Spleen (tissue), 11 donors: ENCODE measurements at regions not wholly inside any gene's neighbourhood (a gene's known extent, or its start where the extent isn't known, plus 50 kb on each side); places are given as distances from the start of the nearest gene placed in this dataset.
A peak's percentile ranks its signal among the peaks of the same experiment; 100 is the strongest.

Experiments
- DNase-seq: peaks from one replicate; pipeline ENCODE4 v3.0.0-alpha.2; 2020
- H3K27ac ChIP-seq, 8 donors: fragments of 200-600 bp; sonication (generic) in 7 of 8; 1 replicate in 4 of 8; 2 replicates in 4 of 8; pipeline versions ENCODE4 v1.5.0 to v1.8.0; 2016 to 2021; ENCODE audit warnings: inconsistent platforms in 4 of 8, mild to moderate bottlenecking in 4 of 8, moderate library complexity in 1 of 8
- H3K27me3 ChIP-seq, 7 donors: fragments of 200-600 bp; sonication (generic) in 6 of 7; replicated peaks in 1 of 7; 1 replicate in 4 of 7; 2 replicates in 3 of 7; pipeline versions ENCODE4 v1.5.0 to v1.8.0; 2016 to 2021; ENCODE audit warnings: inconsistent platforms in 3 of 7, mild to moderate bottlenecking in 1 of 7
- H3K36me3 ChIP-seq, 6 donors: fragments of 200-600 bp; sonication (generic) in 5 of 6; 1 replicate in 4 of 6; 2 replicates in 2 of 6; pipeline versions ENCODE4 v1.5.0 to v1.8.0; 2016 to 2021; ENCODE audit warnings: inconsistent platforms in 2 of 6
- H3K4me1 ChIP-seq, 6 donors: fragments of 200-600 bp; sonication (generic) in 5 of 6; 1 replicate in 3 of 6; 2 replicates in 3 of 6; pipeline versions ENCODE4 v1.5.0 to v1.8.0; 2016 to 2021; ENCODE audit warnings: inconsistent platforms in 3 of 6
- H3K4me3 ChIP-seq, 8 donors: fragments of 200-600 bp; sonication (generic) in 7 of 8; 1 replicate in 4 of 8; 2 replicates in 4 of 8; pipeline versions ENCODE4 v1.5.0 to v1.8.0; 2016 to 2021; ENCODE audit warnings: inconsistent platforms in 4 of 8, mild to moderate bottlenecking in 4 of 8, moderate library complexity in 2 of 8
- H3K9me3 ChIP-seq, 8 donors: fragments of 200-600 bp; sonication (generic) in 7 of 8; 1 replicate in 4 of 8; 2 replicates in 4 of 8; pipeline versions ENCODE4 v1.5.0 to v1.8.0; 2016 to 2021; ENCODE audit warnings: inconsistent platforms in 4 of 8
- CTCF ChIP-seq, 11 experiments: fragments of 200-600 bp in 7 of 11; fragments of 450-650 bp in 4 of 11; sonication (generic) in 4 of 11; IDR thresholded peaks in 8 of 11; conservative IDR thresholded peaks in 3 of 11; 1 replicate in 7 of 11; 2 replicates in 4 of 11; pipeline versions ENCODE4 v1.4.0 to v1.8.0; 2016 to 2021; ENCODE audit warnings: antibody characterized with exemption in 11 of 11, inconsistent platforms in 4 of 11, mild to moderate bottlenecking in 1 of 11
- POLR2A ChIP-seq, 3 donors: fragments of 450-650 bp; IDR thresholded peaks; one replicate each; pipeline ENCODE4 v1.5.1; 2017; ENCODE audit warnings: antibody characterized with exemption in 3 of 3, mild to moderate bottlenecking in 1 of 3
- POLR2AphosphoS5 ChIP-seq, 3 donors: sonication (generic); formaldehyde crosslinking; IDR thresholded peaks; one replicate each; pipeline ENCODE4 v1.5.1; 2017; ENCODE audit warnings: antibody characterized with exemption in 3 of 3
- WGBS, 5 donors: extraction: QIAGEN DNeasy Blood & Tissue Kit in 3 of 5; methylation state at CpG; one replicate each; pipeline versions ENCODE4 v1.1.5 to v1.1.7; 2013 to 2018; 5-methylcytosine and 5-hydroxymethylcytosine counted together
- intact Hi-C: fragments of 100-400 bp; cut with DNase I; formaldehyde crosslinking; loops from one replicate; pipeline ENCODE4 v1.15.0; 2023; ENCODE audit warnings: low total_unique reads
- donor health status: healthy with polysubstance abuse.
- donor health status: DM: no; HTN: no; CAD: no; lungs with moderate emphysema.
- donor health status: DM: no; HTN: no; CAD: no.
- donor health status: Bipolar disorder and iron deficiency.
- donor health status: healthy.
- donor health status: DM: no; HTN: no; CAD: no.
- donor health status: DM: yes; HTN: yes; CAD: no.

DNA sequence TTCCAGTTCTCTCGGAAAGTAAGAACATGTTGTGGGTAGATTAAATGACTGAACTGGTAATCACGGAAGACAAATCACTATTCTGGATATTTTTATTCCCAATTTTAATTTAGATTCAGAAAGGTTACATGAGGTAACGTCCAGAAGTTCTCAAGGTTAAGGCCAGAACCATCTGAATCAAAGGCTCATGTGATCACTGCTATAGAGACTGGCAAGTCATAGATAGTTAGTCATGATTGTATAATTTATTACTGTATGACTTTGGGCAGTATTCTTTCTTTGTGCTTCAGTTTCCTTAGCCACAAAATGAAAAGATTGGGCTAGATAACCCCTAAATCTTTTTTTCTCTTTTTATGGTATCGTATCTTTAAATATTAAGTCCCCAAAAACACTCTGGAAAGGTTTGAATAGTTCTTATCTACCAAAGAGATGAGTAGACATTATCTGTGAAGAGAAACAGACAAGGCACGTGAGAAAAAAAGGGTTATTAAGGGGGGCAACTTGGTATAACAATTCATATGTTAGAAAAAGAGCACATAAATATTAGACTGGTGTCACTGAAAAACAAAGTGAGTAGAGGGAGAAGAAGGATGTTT is 241.0 kb downstream of the PTPRC start:
- Histone ChIP-seq H3K27me3 (no peaks in the 10 kb centered on the region), H3K27ac (no peak overlapping the region), H3K4me1 (peaks cover 0 to 13% (median 0%) of the 10 kb centered on the region in 6 donors), H3K4me3 (no peak overlapping the region), H3K36me3 (peaks cover 0 to 8% (median 0%) of the 10 kb centered on the region in 6 donors), H3K9me3 (no peaks in the 10 kb centered on the region)
- WGBS, 5 donors, result 85 to 90% (median 88%) methylated on average over 5 of the region's 5 CpGs
- intact Hi-C loops, result no loop called here
- no peak for DNase-seq
- TF ChIP-seq POLR2A (IDR thresholded peaks at IDR 0.05) (no peak), POLR2AphosphoS5 (IDR thresholded peaks at IDR 0.05) (no peak), CTCF (IDR thresholded peaks at IDR 0.05 in 8 of 11, conservative IDR thresholded peaks at IDR 0.05 in 3 of 11) (no peak)

GRCh38 chr1:198880397-198880796 is 241.6 kb downstream of the PTPRC start:
- no peak for TF ChIP-seq POLR2AphosphoS5 (IDR thresholded peaks at IDR 0.05)
- no peak for TF ChIP-seq CTCF (IDR thresholded peaks at IDR 0.05 in 8 of 11, conservative IDR thresholded peaks at IDR 0.05 in 3 of 11)
- TF ChIP-seq POLR2A (IDR thresholded peaks at IDR 0.05), result no peak
- H3K4me3 ChIP-seq, result no peak overlapping the region
- 93 to 96% (median 94%) methylated on average over 2 of the region's 2 CpGs for WGBS, 5 donors
- peak overlapping the region in 2 of 8 donors; percentile 53 to 69 for H3K27ac ChIP-seq
- H3K9me3 ChIP-seq, result no peaks in the 10 kb centered on the region
- no peaks in the 10 kb centered on the region for H3K27me3 ChIP-seq
- H3K36me3 ChIP-seq, result peaks cover 0 to 8% (median 0%) of the 10 kb centered on the region in 6 donors
- intact Hi-C loops, result no loop called here
- H3K4me1 ChIP-seq, result peaks cover 0 to 13% (median 0%) of the 10 kb centered on the region in 6 donors
- DNase-seq, result no peak

- DNase-seq, result no peak
- Histone ChIP-seq H3K36me3 (peaks cover 0 to 8% (median 0%) of the 10 kb centered on the region in 6 donors), H3K27me3 (no peaks in the 10 kb centered on the region), H3K9me3 (no peaks in the 10 kb centered on the region), H3K4me3 (no peak overlapping the region), H3K4me1 (peaks cover 0 to 13% (median 0%) of the 10 kb centered on the region in 6 donors), H3K27ac (peak overlapping the region in 3 of 8 donors; percentile 45 to 69 (median 53))
- no peak for TF ChIP-seq POLR2AphosphoS5 (IDR thresholded peaks at IDR 0.05)
- no peak for TF ChIP-seq CTCF (IDR thresholded peaks at IDR 0.05 in 8 of 11, conservative IDR thresholded peaks at IDR 0.05 in 3 of 11)
- no peak for TF ChIP-seq POLR2A (IDR thresholded peaks at IDR 0.05)
- WGBS, 5 donors, result 87 to 91% (median 89%) methylated on average over 4 of the region's 4 CpGs
- intact Hi-C loops, result no loop called here
Measured at GRCh38 chr1:198880818-198881597, 242.2 kb downstream of the PTPRC start.

DNA sequence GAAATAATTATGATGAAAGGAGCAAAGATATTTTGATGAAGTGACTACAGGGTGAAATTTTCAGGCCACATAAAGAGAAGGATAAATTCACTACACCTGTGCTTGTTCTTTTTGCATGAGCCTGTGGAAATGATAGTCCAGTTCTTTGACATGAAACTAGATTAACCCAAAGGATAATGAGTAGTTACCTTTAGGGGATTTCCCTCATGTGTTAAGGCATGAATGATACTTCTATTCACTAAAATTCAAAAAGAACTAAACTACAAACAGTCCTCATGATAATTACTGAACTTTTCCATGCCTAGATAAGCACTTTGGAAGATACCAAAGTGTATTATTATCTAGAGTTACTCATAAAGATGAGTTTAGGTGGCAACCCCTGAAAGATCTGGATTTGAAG is 244.3 kb downstream of the PTPRC start:
- intact Hi-C loops, result no loop called here
- Histone ChIP-seq H3K4me1 (peaks cover 0 to 13% (median 0%) of the 10 kb centered on the region in 6 donors), H3K27ac (no peak overlapping the region), H3K9me3 (no peaks in the 10 kb centered on the region), H3K36me3 (peaks cover 0 to 3% (median 0%) of the 10 kb centered on the region in 6 donors), H3K27me3 (no peaks in the 10 kb centered on the region), H3K4me3 (no peak overlapping the region)
- TF ChIP-seq POLR2A (IDR thresholded peaks at IDR 0.05) (no peak), CTCF (IDR thresholded peaks at IDR 0.05 in 8 of 11, conservative IDR thresholded peaks at IDR 0.05 in 3 of 11) (no peak), POLR2AphosphoS5 (IDR thresholded peaks at IDR 0.05) (no peak)
- no peak for DNase-seq
